SH-SY5Y (cell line): ENCODE measurements at regions not wholly inside any gene's neighbourhood (a gene's known extent, or its start where the extent isn't known, plus 50 kb on each side); places are given as distances from the start of the nearest gene placed in this dataset.

Source experiments
- GATA2 ChIP-seq: IDR thresholded peaks from 2 replicates; pipeline ENCODE4 v1.6.1; 2011; ENCODE audit warnings: mild to moderate bottlenecking, low read depth, low read length
- GATA3 ChIP-seq: IDR thresholded peaks from 2 replicates; pipeline ENCODE4 v1.6.1; 2011; ENCODE audit warnings: low read depth, mild to moderate bottlenecking, low read length, moderate library complexity

DNA sequence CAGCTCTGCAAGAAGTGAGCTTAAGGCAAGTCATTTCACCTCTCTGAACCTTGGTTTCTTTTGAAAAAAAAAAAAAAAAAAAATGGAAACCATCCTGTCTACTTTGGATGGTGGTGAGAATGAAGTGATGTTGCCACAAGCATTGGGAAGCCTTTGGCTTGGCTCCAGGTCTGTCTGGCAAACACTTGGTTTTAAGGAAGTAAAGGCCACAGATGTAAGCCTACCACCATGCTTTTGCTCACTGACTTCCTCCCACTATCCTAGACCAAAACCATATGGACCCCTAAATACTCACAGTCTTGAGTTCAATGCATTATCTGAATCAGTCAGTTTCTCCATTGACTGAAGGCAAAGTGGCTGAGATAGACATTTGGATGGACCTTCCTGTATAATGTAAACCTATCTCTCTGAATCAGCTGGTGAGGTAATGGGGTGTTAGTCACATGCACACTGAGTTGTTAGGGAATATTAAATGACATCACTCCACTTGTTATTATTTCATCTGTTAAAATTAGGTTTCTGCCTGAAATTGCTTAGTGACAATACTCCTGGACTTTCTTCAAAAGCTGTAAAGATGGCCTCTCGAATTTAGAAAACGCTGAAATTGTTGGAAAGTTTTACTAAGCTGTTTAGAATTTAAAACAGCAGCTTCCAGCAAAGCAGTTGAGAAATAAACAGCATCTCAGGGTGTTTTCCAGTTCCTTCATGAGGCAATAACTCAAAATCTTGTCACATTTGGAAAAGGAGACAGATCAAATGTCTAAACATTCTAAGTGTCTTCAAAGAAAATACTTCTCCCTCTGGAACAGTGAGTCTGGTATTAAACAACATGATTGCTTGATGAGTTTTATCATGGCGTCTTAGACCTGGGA is 833.5 kb downstream of the DHX35 start:
- TF ChIP-seq GATA2 (no peak), GATA3 (no peak)
